22Rv1 (cell line): ENCODE measurements at regions not wholly inside any gene's neighbourhood (a gene's known extent, or its start where the extent isn't known, plus 50 kb on each side); places are given as distances from the start of the nearest gene placed in this dataset.

Source experiments
- ZFX ChIP-seq: fragments of 450-650 bp; IDR thresholded peaks from 2 replicates; pipeline ENCODE4 v1.6.1; 2017; ENCODE audit warnings: antibody characterized with exemption, borderline replicate concordance
- TF ChIP-seq, protein P1 (sequence below): fragments of 450-650 bp; IDR thresholded peaks from 2 replicates; pipeline ENCODE4 v1.5.1; 2017; ENCODE audit warnings: mild to moderate bottlenecking

DNA sequence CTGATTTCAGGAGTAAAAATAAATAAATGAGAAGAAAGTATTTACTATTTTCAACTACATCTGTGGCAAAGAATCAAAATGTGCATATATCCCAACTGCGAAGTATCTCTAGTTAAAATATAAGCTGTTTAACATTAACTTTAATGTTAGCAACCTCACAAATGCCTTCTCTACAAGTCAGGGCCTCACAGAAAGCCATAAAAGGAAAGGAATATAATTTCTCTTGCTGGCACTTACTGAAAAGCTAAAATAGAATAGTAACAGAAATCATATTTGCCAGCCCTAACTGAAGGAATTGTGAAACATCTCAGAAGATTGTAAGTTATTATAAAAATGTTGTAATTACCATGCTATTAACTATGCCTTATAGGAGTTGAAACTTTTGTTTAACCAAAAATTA lies 65.1 kb upstream of the MBNL1 start:
- TF ChIP-seq, protein P1, sequence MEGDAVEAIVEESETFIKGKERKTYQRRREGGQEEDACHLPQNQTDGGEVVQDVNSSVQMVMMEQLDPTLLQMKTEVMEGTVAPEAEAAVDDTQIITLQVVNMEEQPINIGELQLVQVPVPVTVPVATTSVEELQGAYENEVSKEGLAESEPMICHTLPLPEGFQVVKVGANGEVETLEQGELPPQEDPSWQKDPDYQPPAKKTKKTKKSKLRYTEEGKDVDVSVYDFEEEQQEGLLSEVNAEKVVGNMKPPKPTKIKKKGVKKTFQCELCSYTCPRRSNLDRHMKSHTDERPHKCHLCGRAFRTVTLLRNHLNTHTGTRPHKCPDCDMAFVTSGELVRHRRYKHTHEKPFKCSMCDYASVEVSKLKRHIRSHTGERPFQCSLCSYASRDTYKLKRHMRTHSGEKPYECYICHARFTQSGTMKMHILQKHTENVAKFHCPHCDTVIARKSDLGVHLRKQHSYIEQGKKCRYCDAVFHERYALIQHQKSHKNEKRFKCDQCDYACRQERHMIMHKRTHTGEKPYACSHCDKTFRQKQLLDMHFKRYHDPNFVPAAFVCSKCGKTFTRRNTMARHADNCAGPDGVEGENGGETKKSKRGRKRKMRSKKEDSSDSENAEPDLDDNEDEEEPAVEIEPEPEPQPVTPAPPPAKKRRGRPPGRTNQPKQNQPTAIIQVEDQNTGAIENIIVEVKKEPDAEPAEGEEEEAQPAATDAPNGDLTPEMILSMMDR, result no peak
- no peak for TF ChIP-seq ZFX
